ENCODE measurements at regions not wholly inside any gene's neighbourhood (a gene's known extent, or its start where the extent isn't known, plus 50 kb on each side); places are given as distances from the start of the nearest gene placed in this dataset.

GRCh38 chr5:171586436-171586835 is 167.0 kb downstream of the FGF18 start:
- no peak for TF ChIP-seq CTCF (IDR thresholded peaks at IDR 0.05)
- TF ChIP-seq EZH2phosphoT487 (IDR thresholded peaks at IDR 0.05), result no peak

All from neural progenitor cell (in vitro differentiated cells).